ENCODE measurements at regions not wholly inside any gene's neighbourhood (a gene's known extent, or its start where the extent isn't known, plus 50 kb on each side); places are given as distances from the start of the nearest gene placed in this dataset.

DNA sequence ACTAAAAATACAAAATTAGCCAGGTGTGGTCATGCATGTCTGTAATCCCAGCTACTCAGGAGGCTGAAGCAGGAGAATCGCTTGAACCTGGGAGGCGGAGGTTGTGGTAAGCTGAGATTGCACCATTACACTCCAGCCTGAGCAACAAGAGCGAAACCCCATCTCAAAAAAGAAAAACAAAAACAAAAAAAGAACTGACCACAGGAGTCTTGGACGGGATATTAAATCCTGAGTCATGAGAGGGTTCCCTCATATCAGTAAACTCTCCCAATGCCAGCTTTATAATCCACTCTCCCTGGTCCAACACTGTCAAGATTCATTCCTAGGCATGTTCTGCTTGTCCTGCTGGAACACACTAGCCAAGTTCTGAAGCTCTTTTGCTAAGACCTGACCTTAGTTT, 61.5 kb upstream of the EP300 start:
- TF ChIP-seq CTCF (IDR thresholded peaks at IDR 0.05) (no peak), POLR2A (IDR thresholded peaks at IDR 0.05) (no peak)
